PFSK-1 (cell line): ENCODE measurements at regions not wholly inside any gene's neighbourhood (a gene's known extent, or its start where the extent isn't known, plus 50 kb on each side); places are given as distances from the start of the nearest gene placed in this dataset.

ENCODE experiments used
- POLR2AphosphoS5 ChIP-seq: IDR thresholded peaks from 2 replicates; pipeline ENCODE4 v1.6.1; 2012; ENCODE audit warnings: low read depth, mild to moderate bottlenecking, control low read depth, low read length, moderate library complexity
- REST ChIP-seq, 2 experiments: IDR thresholded peaks; 2 replicates each; pipeline versions ENCODE4 v1.6.1 to v1.8.0; 2011 to 2012; ENCODE audit warnings: low read depth in 2 of 2, low read length in 2 of 2, control low read depth in 1 of 2, inconsistent platforms in 1 of 2, mild to moderate bottlenecking in 1 of 2, moderate library complexity in 1 of 2; ENCODE audit not compliant: insufficient read depth in 1 of 2

- TF ChIP-seq REST (IDR thresholded peaks at IDR 0.05; ENCODE audit: insufficient read depth in 1 of 2, low read depth in 2 of 2, low read length in 2 of 2): no peak
- TF ChIP-seq POLR2AphosphoS5: no peak
These were observed 451.3 kb upstream of the TMEFF2 start for GRCh38 chr2:192645811-192646598.
